GM06990 (cell line): ENCODE measurements at regions not wholly inside any gene's neighbourhood (a gene's known extent, or its start where the extent isn't known, plus 50 kb on each side); places are given as distances from the start of the nearest gene placed in this dataset.

ENCODE experiments used
- DNase-seq: peaks from one replicate; pipeline ENCODE4 v3.0.0-alpha.2; 2011; ENCODE audit not compliant: insufficient read length; ENCODE audit errors: extremely low read depth
- H3K27me3 ChIP-seq: replicated peaks from 2 replicates; pipeline ENCODE4 v1.6.0; 2011; ENCODE audit warnings: low read length; ENCODE audit not compliant: control insufficient read depth, insufficient read depth
- H3K36me3 ChIP-seq: 2 replicates; pipeline ENCODE4 v1.5.1; 2011; ENCODE audit warnings: low read length; ENCODE audit not compliant: control insufficient read depth, insufficient read depth
- H3K4me3 ChIP-seq: replicated peaks from 2 replicates; pipeline ENCODE4 v1.5.1; 2011; ENCODE audit warnings: low read depth, mild to moderate bottlenecking, control low read depth, low read length
- TF ChIP-seq, protein P1 (sequence below): IDR thresholded peaks from 2 replicates; pipeline ENCODE4 v1.5.1; 2011; ENCODE audit warnings: low read length, control low read depth, mild to moderate bottlenecking, inconsistent platforms; ENCODE audit not compliant: insufficient read depth, poor library complexity, severe bottlenecking

DNA sequence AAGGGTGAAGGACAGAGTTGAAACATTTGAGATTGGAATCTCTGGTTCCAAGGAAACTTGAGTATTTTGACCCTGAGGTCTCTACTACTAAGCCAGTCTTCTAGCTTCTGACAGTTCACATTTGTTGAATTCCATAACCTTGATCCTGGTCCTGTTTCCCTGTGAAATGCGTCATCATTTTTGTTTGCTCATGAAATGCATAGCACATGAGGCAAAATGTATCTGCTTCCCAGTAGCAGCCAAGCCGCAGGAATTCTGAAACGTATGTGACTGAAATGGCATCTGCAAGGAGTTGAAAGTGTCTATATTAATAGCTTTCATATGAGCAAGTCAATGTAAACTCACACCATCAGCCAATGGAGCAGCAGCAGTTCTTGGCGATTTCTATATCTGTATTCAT, 307.9 kb downstream of the CSNK1G3 start:
- Histone ChIP-seq H3K4me3 (no peak overlapping the region), H3K27me3 (no peaks in the 10 kb centered on the region), H3K36me3 (no peaks in the 10 kb centered on the region)
- TF ChIP-seq, protein P1, sequence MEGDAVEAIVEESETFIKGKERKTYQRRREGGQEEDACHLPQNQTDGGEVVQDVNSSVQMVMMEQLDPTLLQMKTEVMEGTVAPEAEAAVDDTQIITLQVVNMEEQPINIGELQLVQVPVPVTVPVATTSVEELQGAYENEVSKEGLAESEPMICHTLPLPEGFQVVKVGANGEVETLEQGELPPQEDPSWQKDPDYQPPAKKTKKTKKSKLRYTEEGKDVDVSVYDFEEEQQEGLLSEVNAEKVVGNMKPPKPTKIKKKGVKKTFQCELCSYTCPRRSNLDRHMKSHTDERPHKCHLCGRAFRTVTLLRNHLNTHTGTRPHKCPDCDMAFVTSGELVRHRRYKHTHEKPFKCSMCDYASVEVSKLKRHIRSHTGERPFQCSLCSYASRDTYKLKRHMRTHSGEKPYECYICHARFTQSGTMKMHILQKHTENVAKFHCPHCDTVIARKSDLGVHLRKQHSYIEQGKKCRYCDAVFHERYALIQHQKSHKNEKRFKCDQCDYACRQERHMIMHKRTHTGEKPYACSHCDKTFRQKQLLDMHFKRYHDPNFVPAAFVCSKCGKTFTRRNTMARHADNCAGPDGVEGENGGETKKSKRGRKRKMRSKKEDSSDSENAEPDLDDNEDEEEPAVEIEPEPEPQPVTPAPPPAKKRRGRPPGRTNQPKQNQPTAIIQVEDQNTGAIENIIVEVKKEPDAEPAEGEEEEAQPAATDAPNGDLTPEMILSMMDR = no peak
- DNase-seq = no peak

DNA sequence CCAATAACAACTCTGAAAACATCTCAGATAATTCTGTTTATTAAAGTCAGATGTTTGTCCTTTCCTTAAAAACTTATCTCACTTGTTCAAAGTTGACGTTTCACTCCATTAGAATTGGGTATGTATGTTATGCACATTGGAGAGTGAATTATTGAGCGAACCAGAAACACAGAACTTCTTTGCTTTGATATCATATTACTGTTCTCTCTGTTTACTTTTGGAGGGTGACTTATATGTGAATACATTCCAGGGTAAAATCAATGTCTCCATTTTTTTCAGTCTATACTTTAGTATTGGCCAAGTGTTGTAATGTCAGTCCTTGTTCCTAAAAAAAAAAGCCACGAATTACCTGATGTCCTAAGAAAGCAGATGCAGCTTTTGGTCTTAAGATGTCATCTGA, 307.4 kb downstream of the CSNK1G3 start:
- Histone ChIP-seq H3K27me3 (no peaks in the 10 kb centered on the region), H3K4me3 (no peak overlapping the region), H3K36me3 (no peaks in the 10 kb centered on the region)
- TF ChIP-seq, protein P1 = no peak
- no peak for DNase-seq

DNA sequence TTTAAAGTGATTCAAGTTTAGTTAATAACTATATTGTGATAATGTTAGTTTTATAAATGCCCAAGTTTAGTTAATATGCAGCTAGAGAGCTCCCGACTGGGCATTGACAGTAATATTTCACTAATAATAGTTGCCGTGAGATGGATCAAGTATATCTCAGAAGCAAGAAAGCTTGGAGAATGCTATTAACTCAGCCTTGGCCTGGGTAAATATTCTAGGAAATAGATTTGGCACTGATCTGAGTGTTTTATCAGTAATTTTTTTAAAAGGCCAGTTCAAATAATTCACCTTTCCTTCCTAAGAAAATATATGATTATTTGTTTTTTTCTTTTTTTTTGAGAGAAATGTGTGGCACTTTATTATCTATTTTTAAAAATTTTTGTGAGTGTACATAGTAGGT, 305.3 kb downstream of the CSNK1G3 start:
- Histone ChIP-seq H3K4me3 (no peak overlapping the region), H3K36me3 (no peaks in the 10 kb centered on the region), H3K27me3 (no peaks in the 10 kb centered on the region)
- DNase-seq = no peak
- TF ChIP-seq, protein P1 = no peak

DNA sequence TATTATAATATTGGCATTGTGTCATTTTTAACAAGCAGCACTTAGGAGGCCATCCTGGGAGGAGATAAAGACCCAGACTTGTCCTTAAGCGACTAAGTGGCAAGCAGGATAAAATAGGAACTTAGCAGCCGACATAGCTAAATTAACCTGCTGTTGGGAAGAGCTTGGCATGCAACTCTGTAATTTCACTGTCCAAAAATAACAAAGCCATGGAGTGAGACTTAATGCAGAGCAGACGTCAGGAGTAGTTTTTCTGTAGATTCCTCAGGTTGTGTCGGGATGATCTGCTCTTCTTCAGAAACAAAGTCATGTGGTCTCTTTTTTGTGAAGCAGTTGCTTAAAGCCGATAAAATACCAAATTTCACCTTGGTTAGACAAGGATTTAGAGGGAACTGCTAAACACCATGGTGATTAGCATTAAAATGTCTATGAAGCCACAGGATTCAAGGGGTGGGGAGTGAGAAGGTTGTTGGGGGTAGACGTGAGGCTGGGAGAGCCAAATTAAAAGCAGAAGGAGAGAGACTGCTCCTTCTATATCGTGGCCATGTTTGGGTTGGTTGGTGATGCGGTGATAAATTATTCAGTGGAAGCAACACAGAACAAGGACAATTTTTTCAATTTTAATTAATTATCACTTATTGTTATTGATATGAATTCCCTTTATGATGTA, 303.0 kb downstream of the CSNK1G3 start:
- Histone ChIP-seq H3K36me3 (no peaks in the 10 kb centered on the region), H3K4me3 (no peak overlapping the region), H3K27me3 (no peaks in the 10 kb centered on the region)
- no peak for DNase-seq
- TF ChIP-seq, protein P1 = no peak

DNA sequence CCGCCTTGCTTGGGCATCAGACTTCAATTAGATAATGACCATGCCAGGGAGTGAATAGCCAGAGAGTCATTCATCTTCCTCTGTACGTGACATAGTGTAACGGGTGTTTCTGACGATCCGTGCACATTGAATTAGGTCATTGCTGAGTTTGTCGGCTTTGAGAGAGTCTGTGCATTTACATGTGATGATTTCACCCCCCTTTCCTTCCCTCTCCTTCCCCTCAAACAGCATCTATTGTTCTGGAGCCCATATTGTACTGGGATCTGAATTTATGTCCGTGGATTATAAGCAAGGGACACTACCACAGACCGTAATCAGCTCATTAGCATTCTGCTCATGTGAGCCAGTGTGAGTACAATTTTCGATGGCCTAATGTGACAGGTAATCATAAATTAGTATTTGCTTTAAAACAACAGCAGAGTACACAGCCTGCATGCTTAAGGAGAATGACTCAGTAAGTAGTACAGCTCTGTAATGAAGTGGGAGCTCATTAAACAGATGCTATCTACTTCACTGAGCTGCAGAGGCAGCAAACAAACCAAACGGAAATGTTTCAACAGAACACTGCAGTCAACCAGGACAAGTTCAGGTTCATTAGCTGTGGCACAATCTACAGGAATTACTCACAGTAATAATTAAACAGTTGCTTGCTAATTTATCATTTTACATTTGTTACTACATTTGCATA, 302.1 kb downstream of the CSNK1G3 start:
- TF ChIP-seq, protein P1 = no peak
- no peaks in the 10 kb centered on the region for H3K27me3 ChIP-seq
- no peak overlapping the region for H3K4me3 ChIP-seq
- no peaks in the 10 kb centered on the region for H3K36me3 ChIP-seq
- peak; percentile 41 for DNase-seq
